ENCODE measurements at regions not wholly inside any gene's neighbourhood (a gene's known extent, or its start where the extent isn't known, plus 50 kb on each side); places are given as distances from the start of the nearest gene placed in this dataset.

DNA sequence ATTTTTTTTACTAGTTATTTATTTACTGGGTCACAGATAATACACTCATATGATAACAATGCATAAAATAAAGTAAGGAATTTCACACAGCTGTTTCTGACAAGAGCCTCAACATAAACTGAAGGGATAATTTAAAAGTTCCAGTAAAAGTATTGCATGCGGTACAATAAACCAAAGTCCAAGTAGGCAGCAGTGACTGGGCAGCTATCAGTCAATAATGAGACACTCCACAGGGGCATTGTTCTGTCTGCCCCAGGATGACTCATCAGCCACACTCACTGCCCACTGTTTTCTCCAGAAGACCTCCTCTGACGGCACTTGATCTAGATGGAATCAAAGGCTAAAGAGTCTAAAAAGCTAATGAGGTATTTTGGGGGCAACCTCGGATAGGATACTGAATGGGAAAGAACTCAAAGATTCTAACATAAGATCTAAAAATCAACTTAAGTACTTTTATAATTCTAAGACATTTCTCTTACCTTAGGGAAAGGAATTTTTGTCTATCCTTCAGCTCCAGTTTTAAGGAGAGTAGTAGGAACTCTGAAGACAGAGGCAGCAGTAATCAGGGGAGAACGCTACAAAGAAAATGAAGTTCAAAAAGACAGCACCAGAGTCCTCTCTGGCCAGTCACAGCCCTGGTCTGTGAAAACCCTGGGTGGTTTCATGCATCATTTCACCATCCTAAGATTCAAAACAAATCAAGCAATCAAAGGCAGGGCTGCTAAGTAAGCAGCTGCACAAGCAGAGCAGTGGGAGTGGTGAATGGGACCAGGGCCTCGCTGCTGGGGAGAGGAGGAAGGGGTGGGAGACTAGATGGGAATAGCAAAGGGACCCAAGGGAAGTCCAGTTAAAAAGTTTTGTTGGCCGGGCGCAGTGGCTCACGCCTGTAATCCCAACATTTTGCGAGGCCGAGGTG is 175.1 kb downstream of the AVL9 start:
- TF ChIP-seq POLR2A (IDR thresholded peaks at IDR 0.05): no peak
- no peak for TF ChIP-seq CTCF (IDR thresholded peaks at IDR 0.05)
